ENCODE measurements at regions not wholly inside any gene's neighbourhood (a gene's known extent, or its start where the extent isn't known, plus 50 kb on each side); places are given as distances from the start of the nearest gene placed in this dataset.
A peak's percentile ranks its signal among the peaks of the same experiment; 100 is the strongest.

- TF ChIP-seq GATA3 (IDR thresholded peaks at IDR 0.05; ENCODE audit: low read depth, low read length) = no peak
- no peak for TF ChIP-seq GATA2 (IDR thresholded peaks at IDR 0.05; ENCODE audit: low read depth, low read length)
These were observed 212.7 kb downstream of the PTBP2 start for GRCh38 chr1:96934282-96934681.

- no peak for TF ChIP-seq GATA2 (IDR thresholded peaks at IDR 0.05; ENCODE audit: low read depth, low read length)
- TF ChIP-seq GATA3 (IDR thresholded peaks at IDR 0.05; ENCODE audit: low read depth, low read length) = no peak
These were observed 223.0 kb downstream of the PTBP2 start for GRCh38 chr1:96944432-96945092.

GRCh38 chr1:96945509-96946084 is 224.0 kb downstream of the PTBP2 start:
- TF ChIP-seq GATA3 (IDR thresholded peaks at IDR 0.05; ENCODE audit: low read depth, low read length) (no peak), GATA2 (IDR thresholded peaks at IDR 0.05; ENCODE audit: low read depth, low read length) (no peak)

GRCh38 chr1:96955307-96956012 is 233.9 kb downstream of the PTBP2 start:
- TF ChIP-seq GATA3 (IDR thresholded peaks at IDR 0.05; ENCODE audit: low read depth, low read length) (no peak), GATA2 (IDR thresholded peaks at IDR 0.05; ENCODE audit: low read depth, low read length) (no peak)

- TF ChIP-seq GATA2 (IDR thresholded peaks at IDR 0.05; ENCODE audit: low read depth, low read length) (no peak), GATA3 (IDR thresholded peaks at IDR 0.05; ENCODE audit: low read depth, low read length) (no peak)
These were observed 240.6 kb downstream of the PTBP2 start for GRCh38 chr1:96962216-96962615.

- TF ChIP-seq GATA3 (IDR thresholded peaks at IDR 0.05; ENCODE audit: low read depth, low read length) (no peak), GATA2 (IDR thresholded peaks at IDR 0.05; ENCODE audit: low read depth, low read length) (no peak)
These were observed 241.2 kb downstream of the PTBP2 start for GRCh38 chr1:96962751-96963211.

GRCh38 chr1:96964761-96965160 is 243.2 kb downstream of the PTBP2 start:
- no peak for TF ChIP-seq GATA3 (IDR thresholded peaks at IDR 0.05; ENCODE audit: low read depth, low read length)
- no peak for TF ChIP-seq GATA2 (IDR thresholded peaks at IDR 0.05; ENCODE audit: low read depth, low read length)

GRCh38 chr1:96966536-96967138 is 245.1 kb downstream of the PTBP2 start:
- TF ChIP-seq GATA2 (IDR thresholded peaks at IDR 0.05; ENCODE audit: low read depth, low read length) = no peak
- no peak for TF ChIP-seq GATA3 (IDR thresholded peaks at IDR 0.05; ENCODE audit: low read depth, low read length)

GRCh38 chr1:96967311-96967710 is 245.7 kb downstream of the PTBP2 start:
- no peak for TF ChIP-seq GATA2 (IDR thresholded peaks at IDR 0.05; ENCODE audit: low read depth, low read length)
- TF ChIP-seq GATA3 (IDR thresholded peaks at IDR 0.05; ENCODE audit: low read depth, low read length) = no peak

- TF ChIP-seq GATA2 (IDR thresholded peaks at IDR 0.05; ENCODE audit: low read depth, low read length) (no peak), GATA3 (IDR thresholded peaks at IDR 0.05; ENCODE audit: low read depth, low read length) (no peak)
These were observed 247.0 kb downstream of the PTBP2 start for GRCh38 chr1:96968541-96968940.

- TF ChIP-seq GATA2 (IDR thresholded peaks at IDR 0.05; ENCODE audit: low read depth, low read length) = no peak
- TF ChIP-seq GATA3 (IDR thresholded peaks at IDR 0.05; ENCODE audit: low read depth, low read length) = no peak
These were observed 247.4 kb downstream of the PTBP2 start for GRCh38 chr1:96968983-96969382.

- TF ChIP-seq GATA2 (IDR thresholded peaks at IDR 0.05; ENCODE audit: low read depth, low read length) = peak; percentile 62
- peak; percentile 74 for TF ChIP-seq GATA3 (IDR thresholded peaks at IDR 0.05; ENCODE audit: low read depth, low read length)
These were observed 248.1 kb downstream of the PTBP2 start for GRCh38 chr1:96969656-96970163.

- no peak for TF ChIP-seq GATA3 (IDR thresholded peaks at IDR 0.05; ENCODE audit: low read depth, low read length)
- TF ChIP-seq GATA2 (IDR thresholded peaks at IDR 0.05; ENCODE audit: low read depth, low read length) = no peak
These were observed 249.9 kb downstream of the PTBP2 start for GRCh38 chr1:96971439-96971838.

Data from SH-SY5Y (cell line).